Stromal cell of bone marrow (primary cell): ENCODE measurements at regions not wholly inside any gene's neighbourhood (a gene's known extent, or its start where the extent isn't known, plus 50 kb on each side); places are given as distances from the start of the nearest gene placed in this dataset.
A peak's percentile ranks its signal among the peaks of the same experiment; 100 is the strongest.

Source experiments
- DNase-seq: peaks from one replicate; pipeline ENCODE4 v3.0.0-alpha.2; 2012; ENCODE audit warnings: low read depth

DNA sequence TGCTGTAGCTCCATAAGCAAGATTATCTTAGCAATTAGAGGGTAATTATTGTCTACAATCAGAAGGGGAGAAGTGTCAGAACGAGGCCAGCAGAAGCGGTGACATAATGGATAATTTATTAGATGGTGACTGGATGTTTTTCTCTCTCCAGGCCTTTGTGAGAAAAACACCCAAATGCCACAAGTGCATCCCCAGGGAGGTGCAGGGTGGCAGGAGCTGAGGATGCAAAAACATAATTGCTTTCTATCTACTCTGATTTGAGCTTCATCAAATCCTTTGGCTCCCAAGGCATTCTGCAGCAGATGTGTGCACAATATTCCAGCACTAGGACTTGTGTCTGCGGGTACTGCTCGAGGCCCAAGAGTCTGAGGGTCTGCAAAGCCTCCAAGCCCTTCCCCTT is 220.1 kb upstream of the SERP2 start:
- DNase-seq, result no peak

DNA sequence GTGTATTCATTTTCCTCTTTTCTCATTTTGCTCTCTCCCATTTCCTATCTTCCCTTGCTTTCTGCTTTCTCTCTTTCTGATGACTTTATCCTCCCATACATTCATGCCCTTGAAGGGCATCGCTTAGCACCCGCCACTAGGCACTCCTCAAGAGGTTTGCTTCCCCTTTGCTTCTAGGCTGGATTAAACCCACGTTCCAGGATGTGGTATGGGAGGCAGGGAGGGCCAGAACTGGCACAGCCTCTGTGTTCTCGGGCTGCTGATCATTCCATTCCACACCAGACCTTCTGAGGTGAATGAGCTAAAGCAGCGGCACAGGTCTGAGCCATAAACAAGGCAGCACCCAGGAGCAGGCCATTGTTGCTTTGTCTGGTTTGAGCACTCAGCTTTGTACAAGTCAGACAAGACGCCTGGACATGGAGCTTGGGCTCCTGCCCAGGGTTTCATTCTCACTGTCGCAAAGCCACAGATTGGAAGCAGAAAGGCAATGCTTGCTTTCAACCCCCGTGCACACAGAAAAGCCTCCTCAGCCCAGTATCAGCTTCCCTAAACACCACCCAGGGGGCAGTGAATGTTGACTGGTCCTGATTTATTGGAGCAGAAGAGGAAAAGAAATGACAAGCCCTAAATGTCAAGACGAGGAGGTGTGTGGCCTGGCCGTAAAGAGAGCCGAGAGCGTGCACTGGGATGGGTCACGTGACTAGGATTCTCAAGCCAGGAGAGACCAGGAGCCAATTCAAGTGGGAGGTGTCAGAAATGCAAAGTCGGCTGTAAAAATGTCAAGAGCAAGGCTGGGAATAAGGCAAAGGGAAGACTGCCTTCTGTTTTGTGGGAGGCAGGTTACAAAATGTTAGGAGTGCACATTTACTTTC is 218.0 kb upstream of the SERP2 start:
- no peak for DNase-seq

DNA sequence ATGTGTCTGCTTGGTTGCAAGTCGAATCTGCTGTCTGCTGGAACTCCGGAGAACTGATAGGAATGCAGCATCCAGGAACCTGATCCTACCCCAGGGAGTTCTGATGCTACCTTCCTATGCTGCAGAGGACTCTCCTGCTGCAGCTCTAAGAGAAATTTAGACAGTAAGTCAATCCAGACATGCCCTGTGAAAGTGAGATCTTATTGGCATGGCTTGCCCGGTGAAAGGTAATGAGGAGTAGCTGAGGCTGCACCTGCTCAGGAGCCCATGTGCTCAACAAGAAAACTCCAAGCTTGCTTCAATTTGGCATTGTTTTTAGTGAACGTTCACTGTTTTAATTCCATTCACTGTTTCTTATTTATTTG is 217.3 kb upstream of the SERP2 start:
- no peak for DNase-seq

DNA sequence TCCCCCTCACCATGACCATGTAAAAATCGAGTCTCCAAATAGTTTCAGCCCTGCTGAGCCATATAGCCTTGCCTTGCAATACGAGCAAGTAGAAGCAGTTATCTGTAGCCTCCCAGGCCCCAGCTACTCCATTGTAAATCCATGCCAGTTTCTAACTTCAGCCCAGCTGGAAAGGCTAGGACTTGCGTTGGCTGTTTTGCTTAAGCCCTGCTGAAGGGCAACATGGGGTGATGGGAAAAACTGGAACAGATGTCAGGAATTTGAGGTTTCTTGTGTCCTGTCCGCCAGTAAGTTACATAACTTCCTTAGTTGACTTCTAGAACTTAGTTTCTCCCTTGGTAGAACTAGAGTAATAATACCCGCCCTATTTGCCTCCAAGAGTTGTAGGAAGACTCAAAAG is 216.0 kb upstream of the SERP2 start:
- no peak for DNase-seq

DNA sequence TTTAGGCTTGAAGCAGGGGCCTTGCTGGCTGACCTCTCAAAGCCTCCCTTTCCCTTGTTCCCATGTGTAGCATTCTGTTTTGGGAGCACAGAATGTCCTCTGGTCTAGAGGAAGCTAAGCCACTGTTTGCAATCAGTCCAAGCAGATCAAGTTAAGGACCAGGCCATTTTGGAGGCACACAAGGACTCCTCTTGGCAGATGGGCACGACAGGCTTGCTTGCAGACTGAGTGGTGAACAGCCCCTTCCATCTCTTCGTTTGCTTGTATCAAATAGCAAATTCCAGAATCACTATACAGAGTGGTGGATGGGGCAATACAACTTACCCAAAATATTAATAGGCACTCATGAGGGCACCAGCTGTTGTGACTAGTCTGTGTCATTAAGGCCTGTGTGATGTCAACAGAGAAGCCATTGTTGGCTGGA is 215.5 kb upstream of the SERP2 start:
- no peak for DNase-seq

DNA sequence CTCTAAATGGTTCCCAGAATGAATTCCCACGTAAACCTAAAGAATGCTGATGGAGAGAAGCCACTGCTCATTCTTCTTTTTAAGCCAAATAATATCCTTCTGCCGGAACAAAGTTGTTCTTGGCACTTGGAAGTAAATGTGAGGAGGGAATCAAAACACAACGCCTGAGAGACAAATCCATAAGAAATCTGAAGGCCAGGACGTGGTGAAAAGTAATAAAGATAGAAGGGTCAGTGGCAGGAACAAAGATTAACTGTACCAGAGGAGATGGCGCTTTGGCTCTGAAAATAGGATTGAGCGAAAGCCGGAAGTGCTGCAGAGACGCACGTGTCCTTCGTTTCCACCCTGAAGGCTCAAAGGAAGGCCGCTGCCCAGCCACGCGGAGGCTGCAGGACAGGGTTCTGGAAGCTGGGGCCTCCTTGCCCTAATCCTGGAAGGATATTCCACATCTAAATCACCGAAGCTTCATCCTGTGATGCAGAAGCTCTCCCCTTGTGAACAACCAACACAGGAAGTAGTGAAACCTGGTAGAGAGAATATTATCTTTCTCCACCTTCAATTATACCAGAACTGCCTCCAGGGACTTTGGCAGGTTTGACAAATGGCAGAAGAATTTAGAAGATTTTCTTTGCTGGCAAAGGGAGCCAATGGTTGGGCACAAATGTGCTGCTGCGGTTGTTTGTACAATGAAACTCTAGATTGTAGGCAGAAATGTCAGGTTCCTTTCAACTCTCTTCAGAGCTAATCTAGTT is 214.6 kb upstream of the SERP2 start:
- DNase-seq, result no peak

DNA sequence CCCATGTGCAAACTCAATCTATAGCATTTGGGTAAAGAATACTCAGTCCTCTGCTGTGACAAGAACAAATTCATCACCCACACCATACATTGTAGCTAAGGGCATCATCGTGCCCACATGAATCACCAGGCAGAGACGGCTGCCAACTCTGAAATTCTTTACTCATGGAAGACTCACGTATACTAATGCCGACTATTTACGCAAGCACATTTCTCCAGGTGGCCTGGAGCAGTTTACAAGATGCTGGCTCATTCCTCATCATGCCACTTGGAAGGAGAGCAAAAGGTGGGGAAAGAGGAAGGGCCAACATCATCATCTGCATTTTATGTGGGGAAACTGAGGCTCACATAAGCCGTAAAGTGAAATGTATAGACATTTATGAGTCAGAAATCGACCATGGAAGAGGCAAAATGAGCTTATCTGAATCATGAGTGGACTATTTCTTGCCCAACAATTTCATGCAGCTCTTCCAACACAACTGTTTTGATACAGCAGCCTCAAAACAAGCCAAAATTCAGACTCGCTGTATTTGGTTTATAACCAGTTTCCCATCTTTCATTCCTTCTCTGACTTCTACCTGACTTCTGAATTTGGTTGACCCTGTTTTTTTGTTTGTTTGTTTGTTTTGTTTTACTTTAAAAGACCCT is 213.9 kb upstream of the SERP2 start:
- no peak for DNase-seq

DNA sequence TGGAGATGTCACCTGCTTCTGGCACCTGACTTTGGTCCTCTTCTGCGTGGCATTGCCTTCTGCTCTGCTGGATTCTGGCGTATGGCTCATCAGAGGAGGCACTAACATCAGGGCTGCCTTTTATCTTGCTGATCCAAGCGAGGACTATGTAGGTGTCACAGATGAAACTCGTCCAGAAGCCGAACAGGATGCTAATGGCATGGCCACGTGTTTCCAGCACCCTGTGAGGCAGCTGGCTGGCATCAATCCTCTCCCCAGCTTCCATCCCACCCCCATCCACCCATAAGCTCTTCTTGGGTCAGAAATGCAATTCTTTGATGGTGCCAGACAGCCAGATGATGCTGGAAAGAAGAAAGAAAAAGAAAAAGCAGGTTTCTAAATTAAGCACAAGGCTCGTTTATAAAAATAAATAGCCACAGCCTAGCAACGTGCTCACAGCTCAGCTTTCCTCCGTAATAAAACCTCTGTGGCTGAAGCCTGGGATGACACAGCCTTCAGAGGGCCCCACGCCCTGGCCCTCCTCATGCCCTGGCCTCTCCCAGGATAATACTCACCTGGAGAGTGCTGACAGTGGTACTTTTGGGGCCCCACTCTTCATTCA is 212.9 kb upstream of the SERP2 start:
- DNase-seq, result no peak

DNA sequence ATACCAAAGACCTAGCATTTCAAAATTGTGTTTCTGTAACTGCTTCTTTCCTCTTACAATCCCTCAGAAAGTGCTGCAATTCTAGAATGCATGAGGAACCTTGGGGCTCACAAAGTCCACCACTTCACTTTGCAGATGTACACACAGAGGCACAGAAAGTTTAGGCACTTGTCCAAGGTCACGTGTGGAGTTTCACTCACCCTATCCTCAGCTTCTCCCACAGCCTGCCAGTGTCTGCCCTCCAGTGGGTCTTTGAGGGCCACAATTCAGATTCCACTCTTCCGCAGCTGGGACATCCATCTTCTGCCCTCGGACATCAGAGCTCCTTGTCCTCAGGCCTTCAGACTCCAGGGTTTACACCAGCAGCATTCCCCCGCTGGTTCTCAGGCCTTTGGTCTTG is 210.5 kb upstream of the SERP2 start:
- no peak for DNase-seq

DNA sequence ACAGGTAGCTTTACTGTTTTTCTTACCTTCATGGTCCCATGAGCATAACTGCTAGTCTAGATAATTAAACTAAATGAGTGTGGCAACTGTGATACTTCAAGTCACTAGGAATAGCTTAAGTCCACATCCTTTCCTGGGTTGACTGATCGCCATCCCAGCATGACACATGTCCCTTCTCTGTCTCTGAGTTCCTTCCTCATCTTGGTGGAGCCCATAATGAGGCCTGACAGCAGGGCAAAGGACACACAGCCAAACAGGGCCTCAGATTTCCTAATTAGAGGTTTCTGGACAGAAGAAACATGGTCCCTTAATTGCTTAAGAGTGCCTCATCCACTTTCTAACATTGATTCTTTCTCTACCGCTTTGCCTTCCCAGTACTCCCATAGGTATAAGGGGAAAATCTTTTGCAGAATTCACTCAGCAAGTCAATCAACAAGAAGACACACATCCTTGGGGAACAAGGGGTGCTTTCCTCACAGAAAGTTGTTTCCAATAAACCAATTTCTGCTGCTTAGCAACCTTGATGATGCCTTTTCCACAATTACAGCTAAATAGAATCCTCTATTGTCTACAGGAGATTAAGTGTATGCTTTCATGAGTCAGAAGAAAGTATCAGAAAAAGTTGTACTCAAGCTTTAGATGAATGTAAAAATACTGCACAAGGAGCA is 208.3 kb upstream of the SERP2 start:
- no peak for DNase-seq

DNA sequence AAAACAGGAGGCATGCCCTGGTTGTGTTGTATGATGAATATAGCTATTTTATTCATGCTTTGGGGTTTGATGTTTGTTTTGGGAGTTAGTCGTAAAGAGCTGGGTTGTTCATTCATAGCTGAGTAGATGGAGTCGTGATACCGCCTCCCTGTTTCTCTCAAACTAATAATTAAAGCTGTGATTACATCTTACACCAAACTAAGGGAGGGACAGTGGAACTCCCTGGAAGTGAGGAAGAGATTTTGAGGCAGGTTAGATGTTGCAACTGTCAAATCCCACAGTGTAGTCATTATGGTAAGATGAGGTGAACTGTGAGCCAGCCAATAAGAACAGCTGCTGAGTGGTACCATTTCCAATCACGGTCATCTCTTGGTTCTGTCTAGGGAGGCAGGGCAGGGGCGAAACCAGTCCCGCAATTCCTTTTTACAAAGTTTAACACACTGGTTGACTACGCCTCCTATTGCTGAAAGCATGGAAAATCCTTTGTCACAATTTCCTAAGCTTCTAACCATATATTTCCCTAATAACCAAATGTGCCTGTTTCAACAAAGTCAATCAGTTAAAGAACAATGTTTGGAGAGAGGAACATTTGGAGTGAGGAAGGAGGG is 207.6 kb upstream of the SERP2 start:
- DNase-seq, result no peak

DNA sequence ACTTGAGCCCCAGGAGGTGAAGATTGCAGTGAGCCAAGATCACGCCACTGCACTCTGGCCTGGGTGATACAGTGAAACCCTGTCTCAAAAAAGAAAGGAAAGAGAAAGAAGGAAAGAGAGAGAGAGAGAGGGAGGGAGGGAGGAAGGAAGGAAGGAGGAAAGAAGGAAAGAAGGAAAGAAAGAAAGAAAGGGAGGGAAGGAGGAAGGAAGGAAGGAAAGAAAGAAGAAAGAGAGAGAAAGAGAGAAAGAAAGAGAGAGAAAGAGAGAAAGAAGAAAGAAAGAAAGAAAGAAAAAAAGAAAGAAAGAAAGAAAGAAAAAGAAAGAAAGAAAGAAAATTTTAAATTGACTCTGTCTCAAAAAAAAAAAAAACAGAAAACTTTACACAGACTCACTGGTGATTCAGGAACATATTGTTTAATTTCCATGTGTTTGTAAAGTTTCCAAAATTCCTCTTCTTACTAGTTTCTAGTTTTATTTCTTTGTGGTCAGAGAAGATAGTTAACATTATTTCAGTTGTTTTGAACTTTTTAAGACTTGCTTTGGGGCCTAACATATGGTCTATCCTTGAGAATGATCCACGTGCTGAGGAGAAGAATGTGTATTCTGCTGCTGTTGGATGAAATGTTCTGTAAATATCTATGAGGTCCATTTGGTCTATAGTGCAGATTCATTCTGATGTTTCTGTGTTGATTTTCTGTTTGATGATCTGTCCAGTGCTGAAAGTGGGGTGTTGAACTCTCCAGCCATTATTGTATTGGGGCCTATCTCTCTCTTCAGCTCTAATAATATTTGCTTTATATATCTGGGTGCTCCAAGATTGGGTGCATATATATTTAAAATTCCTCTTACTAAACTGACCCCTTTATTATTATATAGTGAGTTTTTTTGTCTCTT is 204.4 kb upstream of the SERP2 start:
- DNase-seq, result no peak

DNA sequence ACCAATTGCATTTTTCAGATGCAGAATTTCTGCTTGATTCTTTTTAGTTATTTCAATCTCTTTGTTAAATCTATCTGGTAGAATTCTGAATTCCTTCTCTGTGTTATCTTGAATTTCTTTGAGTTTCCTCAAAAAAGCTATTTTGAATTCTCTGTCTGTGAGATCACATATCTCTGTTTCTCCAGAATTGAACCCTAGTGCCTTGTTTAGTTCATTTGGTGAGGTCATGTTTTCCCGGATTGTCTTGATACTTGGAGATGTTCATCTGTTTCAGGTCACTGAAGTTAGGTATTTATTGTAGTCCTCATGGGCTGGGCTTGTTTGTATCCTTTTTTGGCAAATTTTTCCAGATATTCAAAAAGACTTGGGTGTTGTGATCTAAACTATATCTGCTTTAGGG is 202.9 kb upstream of the SERP2 start:
- no peak for DNase-seq

DNA sequence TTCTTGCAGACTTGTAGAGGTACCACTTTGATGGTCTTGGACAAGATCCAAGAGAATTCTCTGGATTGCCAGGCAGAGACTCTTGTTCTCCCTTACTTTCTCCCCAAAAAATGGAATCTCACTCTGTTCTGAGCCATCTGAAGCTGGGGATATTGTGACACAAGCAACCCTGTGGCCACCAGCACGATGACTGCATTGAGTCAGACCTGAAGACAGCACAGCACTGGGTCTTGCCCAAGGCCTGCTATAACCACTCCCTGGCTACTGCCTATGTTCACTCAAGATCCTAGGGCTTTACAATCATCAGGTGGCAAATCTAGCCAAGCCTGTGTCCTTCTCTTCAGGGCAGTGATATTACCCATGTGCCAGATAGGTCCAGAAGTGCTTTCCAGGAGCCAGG is 202.5 kb upstream of the SERP2 start:
- no peak for DNase-seq

DNA sequence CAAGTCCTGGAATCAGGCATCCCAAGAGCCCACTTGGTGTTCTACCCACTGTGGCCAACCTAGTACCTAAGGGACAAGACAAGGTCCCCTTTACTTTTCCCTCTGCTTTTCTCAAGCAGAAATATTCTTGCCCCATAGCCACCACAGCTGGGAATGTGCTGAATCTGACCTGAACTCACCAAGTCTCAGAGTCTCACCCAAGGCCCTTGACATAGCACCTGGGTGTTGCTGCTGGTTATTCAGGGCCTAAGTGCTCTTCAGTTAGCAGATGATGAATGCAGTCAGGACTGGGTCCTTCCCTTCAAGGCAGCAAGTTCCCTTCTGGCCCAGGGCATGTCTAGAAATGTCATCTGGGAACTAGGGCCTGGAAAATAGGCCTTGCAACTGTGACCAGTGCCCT is 201.8 kb upstream of the SERP2 start:
- DNase-seq, result no peak

DNA sequence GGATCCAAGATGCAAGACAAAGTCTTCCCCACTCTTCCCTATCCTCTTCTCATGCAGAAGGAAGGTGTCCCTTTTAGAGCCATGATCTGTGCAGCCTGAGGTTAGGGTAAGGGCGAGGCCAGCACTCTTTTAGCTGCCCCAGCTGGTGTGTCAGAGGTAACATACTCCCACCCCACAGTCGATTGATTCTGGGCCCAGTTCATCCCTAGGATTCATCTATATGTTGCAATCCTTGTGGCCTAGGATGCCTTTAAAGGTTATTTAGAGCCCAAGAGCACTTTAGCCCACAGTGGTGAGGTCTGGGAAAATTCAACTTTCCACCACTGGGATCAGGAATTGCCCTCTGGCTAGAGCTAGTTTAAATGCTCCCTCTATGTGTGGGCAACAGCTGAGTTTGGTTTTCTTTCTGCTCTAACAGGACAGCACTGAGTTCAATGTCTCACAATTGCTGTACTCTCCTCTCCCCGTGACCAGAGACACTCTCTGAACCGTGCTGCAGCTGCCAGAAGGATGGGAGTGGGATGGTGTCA is 201.3 kb upstream of the SERP2 start:
- no peak for DNase-seq

DNA sequence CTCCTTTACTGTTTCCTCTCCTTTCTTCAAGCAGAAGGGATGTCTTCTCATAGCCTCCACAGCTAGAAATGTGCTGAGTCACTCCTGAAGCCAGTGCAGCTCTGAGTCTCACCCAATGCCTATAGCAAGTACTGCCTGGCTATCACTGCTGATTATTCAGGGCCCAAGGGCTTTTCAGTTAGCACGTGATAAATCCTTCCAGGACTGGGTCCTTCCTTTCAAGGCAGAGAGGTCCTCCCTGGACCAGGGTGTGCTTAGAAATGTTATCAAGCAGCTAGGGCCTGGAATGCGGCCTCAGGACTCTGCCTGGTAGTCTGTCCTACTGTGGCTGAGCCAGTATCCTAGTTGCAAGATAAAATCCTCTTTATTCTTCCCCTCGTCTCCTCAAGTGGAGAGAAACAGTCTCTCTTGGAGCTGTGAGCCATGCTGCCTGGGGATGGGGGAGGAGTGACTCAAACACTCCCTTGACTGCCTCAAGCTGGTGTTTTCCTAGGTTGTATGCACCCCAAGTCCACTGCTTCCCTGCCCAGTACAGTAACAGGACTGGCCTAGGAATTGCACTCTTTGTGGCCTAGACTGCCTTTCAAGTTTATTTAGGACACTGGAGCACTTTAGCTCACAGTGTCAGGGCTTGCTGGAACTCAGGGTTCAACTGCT is 198.7 kb upstream of the SERP2 start:
- DNase-seq, result peak; percentile 25

DNA sequence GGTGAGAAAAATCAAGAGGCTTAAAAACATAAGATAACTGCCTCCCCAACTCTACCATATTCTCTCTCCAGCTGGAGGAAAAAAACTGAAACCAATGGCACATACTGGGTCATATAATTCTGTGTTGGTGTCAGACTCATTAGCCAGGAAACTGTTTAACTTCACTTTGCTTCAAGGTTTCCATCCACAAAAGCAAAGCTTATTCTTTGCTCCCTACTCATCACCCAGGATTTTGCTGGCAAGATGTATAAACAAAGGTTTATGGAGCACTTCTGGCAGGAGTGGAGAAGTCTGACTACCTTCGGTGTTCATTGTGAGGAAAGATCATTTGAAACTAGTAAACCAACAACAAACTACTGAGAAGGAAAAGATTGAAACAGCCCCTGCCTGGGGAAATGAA is 197.5 kb upstream of the SERP2 start:
- no peak for DNase-seq

DNA sequence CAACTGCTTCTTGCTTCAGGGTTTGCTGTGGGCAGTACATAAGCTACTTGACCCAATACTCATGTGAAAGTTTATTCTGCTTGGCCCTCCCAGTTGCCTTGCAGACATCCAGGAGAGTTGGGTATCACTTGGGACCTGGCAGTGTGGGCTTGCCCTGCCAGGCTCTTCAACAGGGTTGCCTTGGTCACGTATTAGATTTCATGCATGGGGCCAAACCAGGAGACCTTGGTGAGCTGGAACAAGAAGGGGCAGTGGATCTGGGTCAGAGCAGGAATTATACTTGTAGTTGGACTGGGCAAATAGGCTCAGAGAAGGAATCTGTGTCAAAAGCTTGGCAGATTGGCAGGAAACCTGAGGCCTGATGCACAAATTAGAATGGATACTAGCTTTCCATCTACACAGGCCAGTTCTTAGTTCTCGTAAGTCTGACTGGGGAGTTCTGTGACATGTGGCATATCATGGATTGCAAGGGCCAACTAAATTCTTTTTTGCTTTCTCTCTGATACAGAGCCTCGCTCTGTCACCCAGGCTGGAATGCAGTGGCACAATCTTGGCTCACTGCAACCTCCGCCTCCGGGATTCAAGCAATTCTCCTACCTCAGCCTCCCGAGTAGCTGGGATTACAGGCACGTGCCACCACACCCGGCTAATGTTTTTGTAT is 192.6 kb upstream of the SERP2 start:
- DNase-seq, result no peak
